ENCODE measurements at regions not wholly inside any gene's neighbourhood (a gene's known extent, or its start where the extent isn't known, plus 50 kb on each side); places are given as distances from the start of the nearest gene placed in this dataset.

- TF ChIP-seq EZH2 (IDR thresholded peaks at IDR 0.05; ENCODE audit: low read depth, unreplicated experiment) (no peak), ZNF331 (CRISPR knock-in tag; IDR thresholded peaks at IDR 0.05; ENCODE audit: low read depth) (no peak), EZH2phosphoT487 (IDR thresholded peaks at IDR 0.05; ENCODE audit: unreplicated experiment) (no peak)
- DNase-seq (ENCODE audit: low spot score), result no peak
- H3K27ac Mint-ChIP-seq, result no peak overlapping the region
- no peaks in the 10 kb centered on the region for H3K9me3 Mint-ChIP-seq
- H3K36me3 ChIP-seq (ENCODE audit: insufficient read depth), result no peaks in the 10 kb centered on the region
- no peak overlapping the region for H3K27ac ChIP-seq (ENCODE audit: low read depth)
- H3F3A ChIP-seq (replicated peaks; ENCODE audit: low read depth), result no peaks in the 10 kb centered on the region
- H3K79me2 ChIP-seq (replicated peaks; ENCODE audit: insufficient read depth), result no peaks in the 10 kb centered on the region
- no peak overlapping the region for H2AFZ ChIP-seq
- H4K20me1 ChIP-seq (replicated peaks; ENCODE audit: insufficient read depth), result no peaks in the 10 kb centered on the region
- H3K4me1 ChIP-seq (ENCODE audit: insufficient read depth), result no peaks in the 10 kb centered on the region; the same call in 1 of the 2 replicates
- peaks cover 6% of the 10 kb centered on the region; the same call in 2 of the 3 replicates for H3K4me1 Mint-ChIP-seq
- H3K4me3 ChIP-seq, result no peak overlapping the region
- H3K36me3 Mint-ChIP-seq (ENCODE audit: low read depth), result no peaks in the 10 kb centered on the region
- no peak overlapping the region for H3K4me3 Mint-ChIP-seq
- peaks cover 7% of the 10 kb centered on the region; the same call in 1 of the 2 replicates for H3K9me2 ChIP-seq (ENCODE audit: insufficient read depth)
- no peaks in the 10 kb centered on the region for H3K27me3 Mint-ChIP-seq (ENCODE audit: insufficient read depth, low read depth, poor library complexity)
- no peak for ATAC-seq
- H3K27me3 ChIP-seq (ENCODE audit: insufficient read depth), result no peaks in the 10 kb centered on the region
- no peak overlapping the region for H3K4me2 ChIP-seq
Measured at GRCh38 chr6:4264081-4264480, 128.7 kb upstream of the ECI2 start.

- no peaks in the 10 kb centered on the region for H3K36me3 ChIP-seq (ENCODE audit: insufficient read depth)
- Mint-ChIP-seq H3K27me3 (ENCODE audit: insufficient read depth, low read depth, poor library complexity) (no peaks in the 10 kb centered on the region), H3K4me3 (no peak overlapping the region), H3K36me3 (ENCODE audit: low read depth) (no peaks in the 10 kb centered on the region), H3K27ac (no peak overlapping the region), H3K4me1 (peaks cover 6% of the 10 kb centered on the region; the same call in 2 of the 3 replicates), H3K9me3 (no peaks in the 10 kb centered on the region)
- H3K9me2 ChIP-seq (ENCODE audit: insufficient read depth), result no peaks in the 10 kb centered on the region
- DNase-seq (ENCODE audit: low spot score), result no peak
- no peaks in the 10 kb centered on the region; the same call in 1 of the 2 replicates for H3K4me1 ChIP-seq (ENCODE audit: insufficient read depth)
- H3K27ac ChIP-seq (ENCODE audit: low read depth), result no peak overlapping the region
- H4K20me1 ChIP-seq (replicated peaks; ENCODE audit: insufficient read depth), result no peaks in the 10 kb centered on the region
- no peaks in the 10 kb centered on the region for H3F3A ChIP-seq (replicated peaks; ENCODE audit: low read depth)
- H3K4me3 ChIP-seq, result no peak overlapping the region
- no peak for ATAC-seq
- H3K79me2 ChIP-seq (replicated peaks; ENCODE audit: insufficient read depth), result no peaks in the 10 kb centered on the region
- H3K27me3 ChIP-seq (ENCODE audit: insufficient read depth), result no peaks in the 10 kb centered on the region
- no peak overlapping the region for H3K4me2 ChIP-seq
- H2AFZ ChIP-seq, result no peak overlapping the region
- TF ChIP-seq EZH2 (IDR thresholded peaks at IDR 0.05; ENCODE audit: low read depth, unreplicated experiment), result no peak
- TF ChIP-seq CREB1 (CRISPR knock-in tag; IDR thresholded peaks at IDR 0.05; ENCODE audit: low read depth), result no peak
- TF ChIP-seq ZNF331 (CRISPR knock-in tag; IDR thresholded peaks at IDR 0.05; ENCODE audit: low read depth), result no peak
- TF ChIP-seq ZNF114 (CRISPR knock-in tag; IDR thresholded peaks at IDR 0.05), result no peak
- TF ChIP-seq ETS1 (IDR thresholded peaks at IDR 0.05), result no peak
- no peak for TF ChIP-seq POLR2AphosphoS5 (IDR thresholded peaks at IDR 0.05; ENCODE audit: low read depth)
- TF ChIP-seq STAT1 (IDR thresholded peaks at IDR 0.05; ENCODE audit: unreplicated experiment), result no peak
- no peak for TF ChIP-seq REST (IDR thresholded peaks at IDR 0.05; ENCODE audit: unreplicated experiment)
- no peak for TF ChIP-seq JUNB (IDR thresholded peaks at IDR 0.05; ENCODE audit: unreplicated experiment)
- no peak for TF ChIP-seq CTCF (conservative IDR thresholded peaks at IDR 0.05; ENCODE audit: low read depth in 2 of 2)
- TF ChIP-seq EZH2phosphoT487 (IDR thresholded peaks at IDR 0.05; ENCODE audit: unreplicated experiment), result no peak
- TF ChIP-seq NANOG (IDR thresholded peaks at IDR 0.05; ENCODE audit: borderline replicate concordance), result no peak
Measured at GRCh38 chr6:4262526-4262925, 127.2 kb upstream of the ECI2 start.

Measured in GM23338 (cell line).